GM19438 (cell line): ENCODE measurements at regions not wholly inside any gene's neighbourhood (a gene's known extent, or its start where the extent isn't known, plus 50 kb on each side); places are given as distances from the start of the nearest gene placed in this dataset.

Experiments used
- ATAC-seq: cut with Tn5 transposase; IDR thresholded peaks from one replicate; pipeline ENCODE4 v1.9.1; 2021; ENCODE audit warnings: low read depth; ENCODE audit not compliant: unreplicated experiment

DNA sequence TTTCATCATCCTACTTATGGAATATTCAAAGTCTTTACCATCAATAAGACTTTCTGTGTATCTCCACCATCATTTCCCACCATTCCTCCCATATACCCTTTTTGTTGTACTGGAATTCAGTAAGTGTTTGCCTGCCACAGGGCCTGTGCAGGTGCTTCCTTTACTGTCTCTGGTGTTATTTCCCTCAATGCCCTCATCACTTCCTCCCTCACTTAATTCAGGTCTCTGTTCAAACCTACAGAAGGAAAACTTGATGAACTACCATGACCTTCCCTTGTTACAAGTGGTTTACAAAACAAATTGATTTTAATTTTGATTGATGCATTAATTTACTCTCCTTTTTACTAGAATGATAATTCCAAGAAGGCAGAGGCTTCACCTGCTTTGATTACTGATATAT lies 159.5 kb upstream of the FAT4 start:
- no peak for ATAC-seq

DNA sequence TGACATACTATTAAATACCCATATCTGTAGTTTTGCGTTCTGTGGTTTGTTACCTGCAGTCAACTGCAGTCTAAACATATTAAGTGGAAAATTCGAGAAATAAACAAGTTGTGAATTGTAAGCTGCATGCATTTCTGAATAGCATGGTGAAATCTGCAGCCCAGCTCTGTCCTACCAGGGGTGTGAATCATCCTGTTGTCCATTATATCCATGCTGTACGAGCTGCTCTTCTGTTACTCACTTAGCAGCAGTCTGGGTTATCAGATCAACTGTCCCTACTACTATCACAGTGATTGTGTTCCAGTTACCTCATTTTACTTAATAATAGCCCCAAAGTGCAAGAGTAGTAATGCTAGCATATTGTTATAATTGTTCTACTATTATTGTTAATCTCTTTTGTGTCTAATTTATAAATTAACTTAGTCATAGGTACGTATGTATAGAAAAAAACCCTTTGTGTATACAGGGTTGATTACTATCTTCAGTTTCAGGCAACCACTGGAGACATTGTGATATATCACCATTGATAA lies 173.7 kb upstream of the FAT4 start:
- ATAC-seq: no peak

DNA sequence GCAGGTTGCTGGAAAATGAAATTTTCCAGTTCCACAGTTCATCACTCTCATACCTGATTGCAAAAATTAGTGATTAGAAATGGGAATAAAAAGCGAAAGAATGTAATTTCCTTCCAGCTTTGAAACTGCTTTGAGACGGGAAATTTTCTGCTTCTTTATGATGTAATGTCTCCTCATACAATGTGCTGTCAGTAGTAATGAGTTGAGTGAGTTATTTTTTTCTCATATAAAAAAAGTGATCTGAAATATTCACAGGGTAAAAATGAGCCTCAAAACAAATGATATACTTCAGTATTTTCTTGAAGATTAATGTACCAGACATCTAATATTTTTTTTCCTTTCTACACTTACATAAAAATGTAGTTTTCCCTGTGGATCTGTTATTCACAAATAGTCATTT lies 179.1 kb upstream of the FAT4 start:
- ATAC-seq: no peak

DNA sequence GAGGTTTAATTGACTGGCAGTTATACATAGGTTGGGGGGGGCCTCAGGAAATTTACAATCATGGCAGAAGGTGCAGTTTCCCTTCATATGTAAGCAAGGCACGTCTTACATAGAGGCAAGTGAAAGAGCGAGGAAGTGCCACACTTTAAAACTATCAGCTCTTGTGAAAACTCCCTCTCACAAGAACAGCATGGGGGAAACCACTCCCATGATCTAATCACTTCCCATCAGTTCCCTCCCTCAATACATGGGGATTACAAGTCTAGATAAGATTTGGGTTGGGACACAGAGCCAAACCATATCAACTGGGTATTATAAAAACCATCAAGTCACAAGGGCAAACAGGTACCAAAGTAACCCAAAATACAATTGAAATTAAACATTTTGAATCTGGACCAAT lies 182.0 kb upstream of the FAT4 start:
- no peak for ATAC-seq

DNA sequence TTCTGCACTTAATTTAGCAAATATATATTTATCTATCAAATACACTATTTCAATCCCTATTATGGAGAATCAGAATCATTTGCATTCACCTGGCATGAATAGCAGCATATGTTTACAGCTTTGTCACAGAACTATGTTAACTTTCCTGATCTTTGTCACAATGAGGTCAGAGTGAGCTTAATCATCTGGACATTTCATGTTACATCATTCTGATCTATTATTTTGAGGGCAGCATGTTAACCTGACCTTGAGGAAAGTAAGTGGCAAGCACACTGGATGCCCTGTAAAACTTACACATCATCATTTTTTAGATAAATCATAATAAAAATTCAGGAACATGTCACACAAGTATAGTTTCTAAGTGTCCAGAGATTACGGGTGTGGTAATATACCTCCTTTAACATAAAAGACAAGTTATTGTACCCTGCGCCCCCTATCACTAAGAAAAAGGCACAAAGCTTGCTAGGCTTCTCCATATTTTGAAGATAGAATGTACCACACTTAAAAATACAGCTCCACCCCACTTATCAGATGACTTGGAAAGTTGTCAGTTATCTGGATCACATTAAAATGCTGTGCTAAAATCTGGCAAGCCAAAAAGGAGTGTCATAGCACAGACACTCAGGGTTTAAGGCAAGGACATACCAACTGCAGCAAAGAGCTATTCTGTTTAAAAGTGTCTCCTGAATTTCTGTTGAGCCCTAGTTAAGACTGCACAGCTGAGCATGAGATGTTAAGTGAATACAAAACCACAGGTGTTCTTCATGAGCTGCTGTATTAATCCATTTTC lies 182.7 kb upstream of the FAT4 start:
- ATAC-seq: no peak

DNA sequence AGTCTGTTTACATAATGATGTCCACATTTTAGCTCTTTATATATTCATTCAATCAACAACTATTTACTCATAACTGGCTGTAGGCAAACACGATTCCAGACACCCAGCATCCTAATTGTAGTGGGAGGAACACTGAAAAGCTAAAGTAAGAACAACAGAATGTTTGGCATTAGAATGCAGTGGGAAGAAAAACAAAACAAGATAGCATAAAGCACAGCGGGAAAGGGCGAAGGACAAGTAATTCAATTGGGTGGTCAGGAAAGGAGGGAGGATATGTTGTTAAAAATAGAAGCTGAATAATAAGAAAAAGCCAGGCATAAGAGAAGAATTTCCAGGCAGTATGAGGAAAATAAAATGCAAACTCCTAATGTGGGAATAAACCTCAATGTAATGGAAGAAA lies 189.5 kb upstream of the FAT4 start:
- no peak for ATAC-seq

DNA sequence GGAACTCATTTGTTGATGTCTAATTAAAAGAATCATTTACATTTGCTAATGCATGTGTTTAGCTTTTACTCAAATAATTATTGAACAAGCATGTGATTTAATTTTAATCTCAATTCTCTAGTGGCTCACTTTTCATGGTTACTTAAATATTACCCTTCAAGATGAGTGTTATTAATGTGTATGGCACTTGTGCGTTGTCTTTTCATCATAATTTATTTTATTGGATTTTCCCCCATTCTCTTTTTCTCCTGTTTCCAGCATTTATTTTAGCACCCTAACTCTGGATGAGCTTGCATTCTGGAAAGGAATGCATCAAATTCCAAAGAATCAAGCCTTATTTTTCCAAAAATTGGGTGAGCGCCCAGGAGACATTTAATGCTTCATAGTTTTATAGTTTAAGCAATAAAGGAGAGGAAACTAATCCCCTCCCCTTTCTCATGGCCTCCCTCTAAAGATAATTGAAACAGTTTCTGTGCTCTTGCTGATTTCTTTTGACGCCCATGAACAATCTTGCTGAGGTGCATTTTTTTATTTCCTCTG lies 191.1 kb upstream of the FAT4 start:
- no peak for ATAC-seq

DNA sequence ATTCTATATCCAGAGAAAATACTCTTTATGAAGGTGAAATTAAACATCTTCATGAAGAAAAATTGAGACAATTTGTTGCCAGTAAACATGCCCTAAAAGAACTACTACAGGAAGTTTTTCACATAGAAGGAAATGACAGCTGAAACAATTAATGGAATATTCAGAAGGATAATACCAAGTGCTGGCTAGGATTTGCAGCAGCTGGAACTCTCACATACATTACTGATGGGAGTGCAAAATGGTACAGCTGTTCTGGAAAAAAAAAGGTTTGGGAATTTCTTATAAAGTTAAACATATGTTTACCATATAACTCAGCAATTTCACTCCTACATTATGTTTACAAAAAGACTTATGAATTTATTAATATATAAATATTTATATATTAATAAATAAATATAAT lies 193.2 kb upstream of the FAT4 start:
- no peak for ATAC-seq

DNA sequence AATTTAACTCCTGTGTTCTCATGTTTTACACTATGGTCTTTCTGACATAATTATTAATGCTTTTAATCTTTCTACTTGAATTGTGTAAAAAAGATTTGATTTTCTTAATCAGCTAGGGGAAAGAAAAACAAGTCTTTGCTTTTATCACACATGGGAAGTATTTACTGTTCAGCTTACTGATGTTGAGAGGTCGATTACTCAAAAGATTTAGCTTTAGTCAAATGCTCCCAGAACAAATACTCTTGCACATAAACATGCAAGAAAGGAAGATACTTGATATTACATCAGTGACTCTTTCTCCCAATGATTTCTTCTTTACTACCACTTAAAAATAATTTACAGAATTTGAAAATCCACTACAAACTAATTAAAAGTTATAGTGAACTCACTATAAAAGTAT lies 198.3 kb upstream of the FAT4 start:
- no peak for ATAC-seq

DNA sequence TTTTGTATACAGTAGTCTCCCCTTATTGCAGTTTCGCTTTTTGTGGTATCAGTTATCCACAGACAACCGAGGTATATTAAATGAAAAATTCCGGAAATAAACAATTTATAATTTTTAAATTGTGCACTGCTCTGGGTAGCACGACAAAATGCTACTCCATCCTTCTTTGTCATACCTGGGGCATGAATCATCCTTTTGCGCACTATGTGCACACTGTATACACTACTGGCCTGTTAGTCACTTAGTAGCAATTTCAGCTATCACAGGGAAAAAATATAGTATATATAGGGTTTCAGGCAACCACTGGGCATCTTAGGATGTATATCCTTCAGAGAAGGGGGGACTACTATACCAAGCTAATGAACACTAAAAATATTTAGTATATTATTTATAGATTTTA lies 198.8 kb upstream of the FAT4 start:
- no peak for ATAC-seq

DNA sequence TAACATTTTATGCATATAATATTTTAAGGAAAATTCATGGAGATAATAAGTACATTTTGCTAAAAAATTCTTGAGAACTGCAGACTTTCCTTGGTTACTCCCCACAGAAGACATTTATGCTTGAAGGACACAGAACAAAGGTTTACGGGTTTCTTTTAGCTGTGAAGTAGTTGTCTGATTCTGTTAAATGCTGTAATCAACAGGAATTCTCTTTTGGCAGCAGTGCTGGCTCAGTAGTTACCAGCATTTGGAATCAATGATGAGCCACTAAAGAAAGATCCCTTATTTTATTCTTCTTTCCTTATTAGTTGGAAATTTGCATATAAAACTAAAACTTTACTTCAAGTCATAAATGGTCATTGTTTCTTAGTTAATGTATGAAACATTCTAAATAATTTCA lies 199.3 kb upstream of the FAT4 start:
- ATAC-seq: no peak

DNA sequence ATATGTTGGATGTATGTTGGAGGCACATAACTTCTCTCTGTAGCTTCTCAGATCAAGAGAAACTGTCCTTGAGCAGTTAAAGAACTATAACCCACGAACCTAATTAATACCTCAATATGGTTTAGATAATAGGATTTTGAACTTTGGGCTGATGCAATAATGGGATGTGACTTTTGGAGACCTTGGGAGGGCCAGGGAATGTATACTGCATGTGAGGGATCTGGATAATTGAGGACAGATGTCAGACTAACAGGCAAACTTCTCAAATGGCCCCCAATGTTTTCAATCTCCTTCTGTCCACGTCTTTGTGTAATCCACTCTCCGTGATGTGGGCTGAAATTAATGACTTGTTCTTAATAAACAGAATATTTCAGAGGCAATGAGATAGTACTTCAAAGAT lies 202.2 kb upstream of the FAT4 start:
- ATAC-seq: no peak

DNA sequence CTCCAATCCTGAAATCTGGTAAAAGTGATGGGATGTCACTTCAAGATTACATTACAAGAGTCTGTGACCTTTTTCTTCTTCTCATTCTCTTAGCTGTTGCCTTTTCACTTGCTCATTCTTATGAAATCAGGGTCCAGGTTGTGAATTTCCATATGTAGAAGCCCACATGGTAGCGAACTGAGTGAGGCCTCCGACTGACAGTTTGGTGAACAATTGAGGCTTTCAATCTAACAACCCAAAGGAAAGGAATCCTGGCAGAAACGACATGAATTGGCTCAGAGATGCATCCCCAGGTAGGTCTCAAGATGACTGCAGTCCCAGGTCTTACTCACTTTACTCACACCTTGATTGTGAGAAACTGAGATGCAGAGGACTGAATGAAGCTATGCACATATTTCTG lies 203.4 kb upstream of the FAT4 start:
- ATAC-seq: no peak

DNA sequence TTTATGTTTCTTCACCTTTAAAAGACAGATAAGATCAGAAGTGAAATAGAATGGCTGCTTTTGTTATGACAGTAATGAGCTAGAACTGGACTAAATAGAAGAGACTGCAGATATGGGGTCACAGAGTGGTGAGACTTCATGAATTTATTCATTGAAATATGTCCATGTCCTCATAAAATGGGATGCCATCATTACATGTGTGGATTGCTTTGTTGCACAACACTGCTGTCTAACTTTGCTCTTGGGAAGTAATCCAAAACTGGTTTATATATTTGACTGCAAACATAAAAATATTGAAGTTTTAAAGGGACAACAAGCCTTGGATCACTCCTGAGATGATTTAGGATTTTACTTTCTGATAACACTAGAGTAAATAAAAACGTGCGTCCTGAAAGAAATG lies 209.2 kb upstream of the FAT4 start:
- no peak for ATAC-seq

DNA sequence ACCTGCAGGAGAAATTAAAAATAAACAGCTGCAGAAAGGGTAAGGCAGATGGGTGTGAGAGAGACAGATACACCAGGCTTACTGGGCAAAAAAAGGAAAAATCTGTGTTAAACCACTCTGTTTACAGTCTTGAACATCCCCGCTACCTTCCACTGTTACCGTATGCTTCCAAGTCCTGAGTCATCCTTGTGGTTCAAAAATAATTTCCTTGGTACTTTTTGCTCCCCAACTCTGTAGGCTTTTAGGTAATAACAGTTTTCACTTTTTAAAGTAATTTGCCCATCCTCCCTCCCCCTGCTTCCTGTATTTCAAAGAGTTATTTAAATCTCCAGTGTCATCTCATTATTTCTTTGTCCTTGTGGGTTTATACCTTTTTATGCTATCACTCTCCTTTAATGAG lies 210.1 kb upstream of the FAT4 start:
- no peak for ATAC-seq

DNA sequence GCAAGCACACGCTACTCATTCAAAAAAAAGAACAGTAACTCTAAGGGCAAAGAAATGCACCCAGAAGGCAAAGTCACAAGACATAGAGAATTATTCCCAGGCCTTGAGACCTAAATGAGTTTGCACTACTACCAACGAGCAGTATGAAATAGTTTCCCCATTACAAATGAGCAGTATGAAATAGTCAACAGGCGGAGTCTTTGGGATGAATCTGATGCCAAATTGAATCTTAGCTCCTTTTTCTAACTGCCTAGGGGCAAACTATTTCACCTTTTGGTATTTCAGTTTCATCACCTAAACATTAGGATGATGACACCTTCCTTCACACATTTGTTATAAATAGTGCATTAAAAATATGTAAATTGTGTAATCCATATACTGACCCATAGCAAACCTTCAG lies 213.0 kb upstream of the FAT4 start:
- no peak for ATAC-seq

DNA sequence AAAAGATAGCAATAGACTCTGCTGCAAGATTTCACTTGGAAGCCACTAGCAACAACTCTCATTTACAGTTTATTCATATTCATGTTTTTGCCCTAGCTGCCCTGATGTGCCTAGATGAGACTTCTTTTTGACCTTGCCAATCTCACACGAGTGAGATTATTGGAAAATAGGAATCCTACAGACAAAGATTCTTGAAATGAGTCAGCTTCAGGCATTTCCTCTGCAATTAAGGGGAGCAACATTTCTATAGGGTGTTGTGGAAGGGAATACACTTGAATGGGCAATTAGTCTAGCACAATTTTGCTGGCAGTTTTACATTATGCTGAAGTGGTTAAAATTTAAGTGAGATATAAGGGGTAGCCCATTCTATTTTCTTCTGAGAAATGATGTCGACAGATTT lies 217.0 kb upstream of the FAT4 start:
- ATAC-seq: no peak

DNA sequence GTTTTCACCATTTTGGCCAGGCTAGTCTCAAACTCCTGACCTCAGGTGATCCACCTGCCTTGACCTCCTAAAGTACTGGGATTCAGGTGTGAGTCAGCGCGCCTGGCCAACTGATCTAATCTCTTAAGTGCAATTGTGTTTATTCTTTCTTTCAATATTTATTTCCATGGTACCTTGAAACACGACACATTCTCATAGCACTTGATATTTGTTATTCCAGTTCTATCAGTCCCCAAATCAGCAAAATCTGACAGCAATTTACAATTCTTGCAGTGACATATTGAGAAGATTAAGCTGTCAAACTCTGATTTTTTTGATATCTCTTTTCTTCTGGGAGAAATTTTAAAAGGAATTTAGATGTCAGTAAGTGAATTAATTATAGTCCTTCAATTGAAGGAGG lies 218.1 kb upstream of the FAT4 start:
- ATAC-seq: no peak

DNA sequence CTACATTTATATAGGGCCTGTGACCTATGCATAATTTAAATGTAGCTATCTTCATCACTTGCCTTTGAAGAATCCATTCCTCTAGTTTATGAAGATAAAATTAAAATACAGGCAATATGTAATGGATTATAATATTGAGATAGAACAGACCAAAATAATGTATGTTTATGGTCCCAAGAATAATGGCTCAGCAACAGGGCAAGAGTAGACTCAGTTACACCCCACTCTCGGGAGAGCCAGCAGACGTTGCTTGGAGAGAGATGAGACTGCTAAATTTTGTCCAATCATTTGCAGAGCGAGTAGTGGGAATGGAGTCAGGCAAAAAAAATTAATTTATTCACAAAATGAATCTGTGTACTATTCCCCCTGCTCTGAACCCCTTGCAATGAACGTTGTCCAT lies 223.2 kb upstream of the FAT4 start:
- ATAC-seq: no peak

DNA sequence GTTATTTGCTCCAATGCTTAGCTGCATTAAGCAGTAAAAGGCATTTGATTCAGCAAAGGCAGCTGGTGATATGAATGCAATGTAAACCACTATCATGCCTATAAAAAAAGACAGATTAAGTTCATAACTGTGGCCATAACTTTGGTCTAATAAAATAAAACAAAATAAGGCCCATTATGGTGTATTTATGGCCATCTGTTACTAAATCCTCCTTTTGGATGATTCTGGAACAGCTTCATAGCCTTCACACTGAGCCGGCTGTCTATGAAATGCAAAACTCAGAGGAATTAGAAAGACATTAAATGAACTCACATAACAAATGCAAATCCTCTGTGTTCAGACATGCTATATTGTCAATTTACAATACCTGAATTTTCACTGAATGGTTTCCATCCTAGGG lies 223.7 kb upstream of the FAT4 start:
- ATAC-seq: no peak

DNA sequence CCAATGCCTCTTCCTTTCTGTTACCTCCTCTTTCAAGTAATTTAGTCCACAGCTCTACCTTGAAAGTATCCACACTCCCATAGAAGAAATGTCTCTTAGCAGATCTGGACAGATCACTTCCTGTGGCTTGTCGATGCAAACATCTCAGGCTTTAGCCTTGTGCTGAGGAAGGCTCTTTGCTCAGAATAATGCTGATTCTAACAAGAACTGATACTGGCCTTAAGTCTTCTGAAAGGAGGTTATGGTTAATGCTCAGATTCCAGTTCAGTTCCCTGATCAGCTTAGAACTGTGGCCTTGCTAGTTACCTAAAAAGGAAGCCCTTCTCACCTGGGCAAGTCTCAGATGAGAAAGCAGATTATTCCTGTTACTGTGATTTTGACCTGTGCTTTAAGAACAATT lies 230.1 kb upstream of the FAT4 start:
- ATAC-seq: no peak

DNA sequence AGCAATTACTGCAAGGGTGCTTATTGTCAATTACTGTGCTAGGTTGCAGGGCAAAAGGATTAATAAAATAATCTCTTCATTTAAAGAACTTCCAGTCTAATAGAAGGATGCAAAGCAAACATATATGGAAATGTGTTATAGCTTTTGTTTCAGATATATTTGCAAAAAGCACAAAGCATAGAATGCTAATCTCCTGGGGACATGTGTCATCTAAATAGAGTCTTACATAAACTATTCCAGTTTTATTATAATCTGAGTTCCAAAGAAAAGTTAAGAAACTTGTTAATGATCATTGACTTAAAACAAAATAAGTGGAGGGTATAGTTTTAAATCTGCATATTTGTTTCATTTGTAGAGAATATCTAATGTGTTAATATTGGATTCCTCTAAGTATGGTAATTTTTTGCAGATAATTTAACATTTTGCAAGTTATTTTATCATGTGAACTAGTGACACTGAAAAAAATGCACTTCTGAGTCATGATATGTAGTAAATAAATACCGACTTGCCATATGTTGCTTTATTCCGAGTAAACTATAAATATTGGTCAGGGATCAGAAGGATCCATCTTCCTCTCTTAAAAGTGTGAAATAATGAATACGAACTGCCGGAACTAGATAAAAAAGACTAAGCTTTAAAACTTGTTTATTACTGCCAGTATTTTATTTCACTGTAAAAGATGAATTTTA lies 231.9 kb upstream of the FAT4 start:
- ATAC-seq: no peak
